GM12878 (cell line): ENCODE measurements at regions not wholly inside any gene's neighbourhood (a gene's known extent, or its start where the extent isn't known, plus 50 kb on each side); places are given as distances from the start of the nearest gene placed in this dataset.

Experiments used
- ATAC-seq: fragments of 200-7000 bp; cut with Tn5 transposase; 3 replicates; pipeline ENCODE4 v1.9.1; 2020; ENCODE audit warnings: mild to moderate bottlenecking, moderate library complexity
- BruUV-seq: library from RNA; stranded (reverse); fragments of 400-500 nt; replicated peaks from 2 replicates; lab custom pipeline; 2021; lab: Mats Ljungman, UMichigan
- CTCF ChIA-PET: fragments of 300-600 bp; sonication (Branson Sonifier 250); formaldehyde crosslinking; extraction: SDS; loops from one replicate; lab custom pipeline; 2021; ENCODE audit warnings: inconsistent platforms; lab: Yijun Ruan, JAX
- POLR2A ChIA-PET: fragments of 350-600 bp; formaldehyde crosslinking; extraction: SDS; loops from one replicate; lab custom pipeline; 2021; ENCODE audit warnings: inconsistent platforms; lab: Charles Lee
- RAD21 ChIA-PET: fragments of 300-600 bp; sonication (Branson Sonifier 250); formaldehyde crosslinking; loops from one replicate; lab custom pipeline; 2023; ENCODE audit warnings: antibody characterized with exemption; ENCODE audit not compliant: unreplicated experiment; lab: Charles Lee
- SMC1A ChIA-PET: fragments of 300-600 bp; sonication (Branson Sonifier 250); formaldehyde crosslinking; loops from one replicate; lab custom pipeline; 2023; ENCODE audit not compliant: unreplicated experiment, uncharacterized antibody; lab: Charles Lee
- DNase-seq: peaks from one replicate; pipeline ENCODE4 v3.0.0-alpha.2; 2011; ENCODE audit warnings: low read depth, low spot score
- FAIRE-seq: peaks from 3 replicates; lab custom pipeline; 2011; peaks lifted over from hg19 to GRCh38; lab: Jason Lieb, UNC
- H2AFZ ChIP-seq: 2 replicates; pipeline ENCODE4 v1.6.0; 2011; ENCODE audit warnings: low read depth, low read length, control low read depth; ENCODE audit not compliant: control insufficient read depth
- H3K27ac ChIP-seq: 2 replicates; pipeline ENCODE4 v1.5.1; 2011; ENCODE audit warnings: control low read depth; ENCODE audit not compliant: control insufficient read depth, insufficient read depth
- H3K27me3 ChIP-seq, 2 experiments: replicated peaks in 1 of 2; 2 replicates each; pipeline versions ENCODE4 v1.6.0 to v1.6.1; 2011; ENCODE audit warnings: low read length in 1 of 2; ENCODE audit not compliant: control insufficient read depth in 2 of 2, insufficient read depth in 2 of 2
- H3K36me3 ChIP-seq, 2 experiments: 2 replicates each; pipeline ENCODE4 v1.5.1; 2011; ENCODE audit warnings: low read length in 1 of 2; ENCODE audit not compliant: control insufficient read depth in 2 of 2, insufficient read depth in 2 of 2
- H3K4me1 ChIP-seq: 2 replicates; pipeline ENCODE4 v1.6.1; 2011; ENCODE audit warnings: mild to moderate bottlenecking, low read length, moderate library complexity, mixed read lengths; ENCODE audit not compliant: control insufficient read depth, insufficient read depth
- H3K4me2 ChIP-seq: 2 replicates; pipeline ENCODE4 v1.6.0; 2011; ENCODE audit warnings: control low read depth; ENCODE audit not compliant: control insufficient read depth, insufficient read depth
- H3K4me3 ChIP-seq: fragments of 200-600 bp; sonication (generic); 2 replicates; pipeline ENCODE4 v1.5.1; 2016
- H3K79me2 ChIP-seq: 2 replicates; pipeline ENCODE4 v1.6.0; 2011; ENCODE audit warnings: low read length; ENCODE audit not compliant: control insufficient read depth, insufficient read depth
- H3K9ac ChIP-seq: 2 replicates; pipeline ENCODE4 v1.8.0; 2011; ENCODE audit warnings: low read length, control low read depth, mixed read lengths; ENCODE audit not compliant: control insufficient read depth, insufficient read depth
- H3K9me3 ChIP-seq: replicated peaks from 3 replicates; pipeline ENCODE4 v1.5.1; 2011; ENCODE audit warnings: mild to moderate bottlenecking, low read length; ENCODE audit not compliant: control insufficient read depth, insufficient read depth
- H4K20me1 ChIP-seq: 2 replicates; pipeline ENCODE4 v1.6.0; 2011; ENCODE audit not compliant: control insufficient read depth, insufficient read depth
- ATF2 ChIP-seq: IDR thresholded peaks from 2 replicates; pipeline ENCODE4 v1.6.1; 2012; ENCODE audit warnings: low read length, inconsistent platforms
- BHLHE40 ChIP-seq, 2 experiments: fragments of 450-650 bp in 1 of 2; IDR thresholded peaks; 2 replicates each; pipeline ENCODE4 v1.6.1; 2011 to 2017; ENCODE audit warnings: low read depth in 2 of 2, borderline replicate concordance in 1 of 2, improper control_type of control experiment in 1 of 2, low read length in 1 of 2, mild to moderate bottlenecking in 1 of 2
- CBX3 ChIP-seq: fragments of 200-600 bp; sonication (generic); IDR thresholded peaks from 2 replicates; pipeline ENCODE4 v1.6.1; 2016; ENCODE audit warnings: low read depth, borderline replicate concordance
- CHD2 ChIP-seq: IDR thresholded peaks from 2 replicates; pipeline ENCODE4 v1.6.1; 2011; ENCODE audit warnings: low read depth, low read length, improper control_type of control experiment, borderline replicate concordance
- MEF2B ChIP-seq: fragments of 450-650 bp; IDR thresholded peaks from 2 replicates; pipeline ENCODE4 v1.6.1; 2018; ENCODE audit warnings: mild to moderate bottlenecking, moderate library complexity; ENCODE audit not compliant: partially characterized antibody, poor library complexity, severe bottlenecking
- MTA2 ChIP-seq: fragments of 450-650 bp; IDR thresholded peaks from 2 replicates; pipeline ENCODE4 v1.6.1; 2016; ENCODE audit warnings: low read depth, mild to moderate bottlenecking, moderate library complexity
- NKRF ChIP-seq: fragments of 450-650 bp; conservative IDR thresholded peaks from 2 replicates; pipeline ENCODE4 v1.6.1; 2017; ENCODE audit warnings: mild to moderate bottlenecking, moderate library complexity
- RFX5 ChIP-seq: IDR thresholded peaks from 2 replicates; pipeline ENCODE4 v1.6.1; 2011; ENCODE audit warnings: low read depth, low read length, improper control_type of control experiment
- SMAD1 ChIP-seq: fragments of 450-650 bp; IDR thresholded peaks from 2 replicates; pipeline ENCODE4 v1.6.1; 2018; ENCODE audit warnings: mild to moderate bottlenecking, low read depth; ENCODE audit not compliant: partially characterized antibody
- SUZ12 ChIP-seq: fragments of 200-600 bp; sonication (generic); IDR thresholded peaks from one replicate; pipeline ENCODE4 v1.6.1; 2018; ENCODE audit warnings: antibody characterized with exemption, mild to moderate bottlenecking; ENCODE audit not compliant: unreplicated experiment
- TARDBP ChIP-seq: IDR thresholded peaks from 2 replicates; pipeline ENCODE4 v1.6.1; 2016; ENCODE audit warnings: borderline replicate concordance
- TBL1XR1 ChIP-seq: IDR thresholded peaks from 2 replicates; pipeline ENCODE4 v1.6.1; 2012; ENCODE audit warnings: low read depth, low read length, improper control_type of control experiment
- TCF12 ChIP-seq: IDR thresholded peaks from 2 replicates; pipeline ENCODE4 v1.6.1; 2011; ENCODE audit warnings: low read depth, mild to moderate bottlenecking, low read length
- YY1 ChIP-seq: IDR thresholded peaks from 2 replicates; pipeline ENCODE4 v1.6.1; 2011; ENCODE audit warnings: low read depth, mild to moderate bottlenecking, low read length
- ZBED1 ChIP-seq: IDR thresholded peaks from 2 replicates; pipeline ENCODE4 v1.6.1; 2016; ENCODE audit warnings: borderline replicate concordance
- WGBS: methylation state at CpG from one replicate; pipeline ENCODE4 v1.1.6; 2016; ENCODE audit warnings: low lambda C conversion rate; ENCODE audit not compliant: insufficient replicate concordance, insufficient coverage; ENCODE audit errors: missing lambda C conversion rate; 5-methylcytosine and 5-hydroxymethylcytosine counted together
- in situ Hi-C: fragments of 300-500 bp; cut with MboI; formaldehyde crosslinking; loops from 9 replicates; pipeline ENCODE4 v1.14.3; 2018; ENCODE audit warnings: mixed read lengths
- intact Hi-C: fragments of 100-400 bp; cut with micrococcal nuclease; formaldehyde crosslinking; loops from one replicate; pipeline ENCODE4 v1.14.2; 2022; ENCODE audit not compliant: unreplicated experiment

- no peak for FAIRE-seq
- Histone ChIP-seq H2AFZ (no peak overlapping the region), H3K4me1 (no peaks in the 10 kb centered on the region), H3K27ac (no peak overlapping the region), H4K20me1 (no peaks in the 10 kb centered on the region), H3K9me3 (no peaks in the 10 kb centered on the region), H3K79me2 (no peaks in the 10 kb centered on the region), H3K27me3 (no peaks in the 10 kb centered on the region), H3K36me3 (no peaks in the 10 kb centered on the region), H3K4me3 (no peak overlapping the region), H3K4me2 (no peak overlapping the region), H3K9ac (no peak overlapping the region)
- 58% methylated on average over 2 of the region's 2 CpGs for WGBS
- ChIA-PET RAD21 (no interaction called here), SMC1A (interaction anchor here (0.7 kb wide), 1 partner anchor 1885 kb away, joined by 3 read pairs; no protein-coding TSS in a partner anchor), CTCF (no interaction called here), POLR2A (no interaction called here)
- BruUV-seq, result no TSS peak
- intact Hi-C loops, result no loop called here
- in situ Hi-C loops, result loop anchor here (25.0 kb wide), 1 partner anchor 99 kb away; no protein-coding TSS in a partner anchor
- ATAC-seq, result no peak
- TF ChIP-seq ZBED1 (no peak), TCF12 (no peak), CHD2 (no peak), TARDBP (no peak), ATF2 (no peak), SUZ12 (no peak), SMAD1 (no peak), YY1 (no peak), BHLHE40 (IDR thresholded peaks at IDR 0.05; ENCODE audit: borderline replicate concordance in 1 of 2, low read depth in 2 of 2, low read length in 1 of 2) (no peak), MEF2B (no peak), MTA2 (no peak), TBL1XR1 (no peak), RFX5 (no peak), NKRF (no peak), CBX3 (no peak)
- DNase-seq, result no peak
Measured at GRCh38 chr16:6888531-6888930, 444.1 kb upstream of the RBFOX1 start.
